HepG2 (cell line): ENCODE measurements at regions not wholly inside any gene's neighbourhood (a gene's known extent, or its start where the extent isn't known, plus 50 kb on each side); places are given as distances from the start of the nearest gene placed in this dataset.

Experiments used
- ATAD3A ChIP-seq: sonication (generic); formaldehyde crosslinking; IDR thresholded peaks from 2 replicates; pipeline ENCODE4 v1.4.0; 2020; ENCODE audit warnings: missing genetic modification reagents
- ZFP62 ChIP-seq: sonication (generic); formaldehyde crosslinking; IDR thresholded peaks from 2 replicates; pipeline ENCODE4 v1.4.0; 2020; ENCODE audit warnings: missing genetic modification reagents
- ZNF468 ChIP-seq: sonication (generic); formaldehyde crosslinking; IDR thresholded peaks from 2 replicates; pipeline ENCODE4 v1.8.0; 2022; ENCODE audit warnings: mild to moderate bottlenecking, moderate library complexity, missing genetic modification reagents
- ZNF572 ChIP-seq: sonication (generic); formaldehyde crosslinking; IDR thresholded peaks from 2 replicates; pipeline ENCODE4 v1.5.1; 2020; ENCODE audit warnings: mild to moderate bottlenecking, missing genetic modification reagents
- ZNF660 ChIP-seq: sonication (generic); formaldehyde crosslinking; IDR thresholded peaks from 2 replicates; pipeline ENCODE4 v1.5.1; 2020; ENCODE audit warnings: mild to moderate bottlenecking, low read depth, missing genetic modification reagents, borderline replicate concordance
- TF ChIP-seq, protein P1 (sequence below): IDR thresholded peaks from 2 replicates; pipeline ENCODE4 v1.6.1; 2016; ENCODE audit warnings: missing compliant biosample characterization, missing genetic modification reagents, borderline replicate concordance
- TF ChIP-seq, protein P2 (sequence below): sonication (generic); formaldehyde crosslinking; IDR thresholded peaks from 2 replicates; pipeline ENCODE4 v1.4.0; 2020; ENCODE audit warnings: missing genetic modification reagents, borderline replicate concordance
- TF ChIP-seq, protein P3 (sequence below): sonication (generic); formaldehyde crosslinking; IDR thresholded peaks from 2 replicates; pipeline ENCODE4 v1.4.0; 2020; ENCODE audit warnings: missing genetic modification reagents, borderline replicate concordance
- TF ChIP-seq, protein P4 (sequence below): sonication (generic); formaldehyde crosslinking; IDR thresholded peaks from 2 replicates; pipeline ENCODE4 v1.4.0; 2020; ENCODE audit warnings: mild to moderate bottlenecking, missing genetic modification reagents

DNA sequence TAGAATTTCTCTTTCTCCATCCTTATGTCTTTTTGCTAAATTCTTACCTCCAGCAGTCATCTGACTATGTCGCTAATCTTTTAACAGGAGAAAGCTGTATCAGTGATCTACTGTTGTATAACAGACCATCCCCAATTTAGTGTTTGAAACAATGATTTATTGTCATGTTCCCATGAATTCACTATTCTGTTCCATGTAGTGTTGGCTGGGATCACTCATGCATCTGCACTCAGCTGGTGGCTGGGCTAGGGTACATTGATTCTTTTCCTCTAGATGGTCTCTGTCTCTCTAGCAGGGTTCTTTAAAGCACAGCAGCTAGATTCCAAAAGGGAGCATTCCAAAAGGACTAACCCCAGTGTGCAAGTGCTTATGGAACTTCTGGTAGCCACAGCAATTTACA lies 184.2 kb upstream of the FANCL start (continued):
- TF ChIP-seq, protein P1, sequence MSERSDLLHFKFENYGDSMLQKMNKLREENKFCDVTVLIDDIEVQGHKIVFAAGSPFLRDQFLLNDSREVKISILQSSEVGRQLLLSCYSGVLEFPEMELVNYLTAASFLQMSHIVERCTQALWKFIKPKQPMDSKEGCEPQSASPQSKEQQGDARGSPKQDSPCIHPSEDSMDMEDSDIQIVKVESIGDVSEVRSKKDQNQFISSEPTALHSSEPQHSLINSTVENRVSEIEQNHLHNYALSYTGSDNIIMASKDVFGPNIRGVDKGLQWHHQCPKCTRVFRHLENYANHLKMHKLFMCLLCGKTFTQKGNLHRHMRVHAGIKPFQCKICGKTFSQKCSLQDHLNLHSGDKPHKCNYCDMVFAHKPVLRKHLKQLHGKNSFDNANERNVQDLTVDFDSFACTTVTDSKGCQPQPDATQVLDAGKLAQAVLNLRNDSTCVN (CRISPR knock-in tag), result no peak
- TF ChIP-seq ATAD3A (CRISPR knock-in tag) (no peak), ZNF660 (CRISPR knock-in tag) (no peak), ZNF572 (CRISPR knock-in tag) (no peak), ZFP62 (CRISPR knock-in tag) (no peak), ZNF468 (CRISPR knock-in tag) (no peak)
- TF ChIP-seq, protein P2, sequence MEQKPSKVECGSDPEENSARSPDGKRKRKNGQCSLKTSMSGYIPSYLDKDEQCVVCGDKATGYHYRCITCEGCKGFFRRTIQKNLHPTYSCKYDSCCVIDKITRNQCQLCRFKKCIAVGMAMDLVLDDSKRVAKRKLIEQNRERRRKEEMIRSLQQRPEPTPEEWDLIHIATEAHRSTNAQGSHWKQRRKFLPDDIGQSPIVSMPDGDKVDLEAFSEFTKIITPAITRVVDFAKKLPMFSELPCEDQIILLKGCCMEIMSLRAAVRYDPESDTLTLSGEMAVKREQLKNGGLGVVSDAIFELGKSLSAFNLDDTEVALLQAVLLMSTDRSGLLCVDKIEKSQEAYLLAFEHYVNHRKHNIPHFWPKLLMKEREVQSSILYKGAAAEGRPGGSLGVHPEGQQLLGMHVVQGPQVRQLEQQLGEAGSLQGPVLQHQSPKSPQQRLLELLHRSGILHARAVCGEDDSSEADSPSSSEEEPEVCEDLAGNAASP (CRISPR knock-in tag), result no peak
- TF ChIP-seq, protein P3, sequence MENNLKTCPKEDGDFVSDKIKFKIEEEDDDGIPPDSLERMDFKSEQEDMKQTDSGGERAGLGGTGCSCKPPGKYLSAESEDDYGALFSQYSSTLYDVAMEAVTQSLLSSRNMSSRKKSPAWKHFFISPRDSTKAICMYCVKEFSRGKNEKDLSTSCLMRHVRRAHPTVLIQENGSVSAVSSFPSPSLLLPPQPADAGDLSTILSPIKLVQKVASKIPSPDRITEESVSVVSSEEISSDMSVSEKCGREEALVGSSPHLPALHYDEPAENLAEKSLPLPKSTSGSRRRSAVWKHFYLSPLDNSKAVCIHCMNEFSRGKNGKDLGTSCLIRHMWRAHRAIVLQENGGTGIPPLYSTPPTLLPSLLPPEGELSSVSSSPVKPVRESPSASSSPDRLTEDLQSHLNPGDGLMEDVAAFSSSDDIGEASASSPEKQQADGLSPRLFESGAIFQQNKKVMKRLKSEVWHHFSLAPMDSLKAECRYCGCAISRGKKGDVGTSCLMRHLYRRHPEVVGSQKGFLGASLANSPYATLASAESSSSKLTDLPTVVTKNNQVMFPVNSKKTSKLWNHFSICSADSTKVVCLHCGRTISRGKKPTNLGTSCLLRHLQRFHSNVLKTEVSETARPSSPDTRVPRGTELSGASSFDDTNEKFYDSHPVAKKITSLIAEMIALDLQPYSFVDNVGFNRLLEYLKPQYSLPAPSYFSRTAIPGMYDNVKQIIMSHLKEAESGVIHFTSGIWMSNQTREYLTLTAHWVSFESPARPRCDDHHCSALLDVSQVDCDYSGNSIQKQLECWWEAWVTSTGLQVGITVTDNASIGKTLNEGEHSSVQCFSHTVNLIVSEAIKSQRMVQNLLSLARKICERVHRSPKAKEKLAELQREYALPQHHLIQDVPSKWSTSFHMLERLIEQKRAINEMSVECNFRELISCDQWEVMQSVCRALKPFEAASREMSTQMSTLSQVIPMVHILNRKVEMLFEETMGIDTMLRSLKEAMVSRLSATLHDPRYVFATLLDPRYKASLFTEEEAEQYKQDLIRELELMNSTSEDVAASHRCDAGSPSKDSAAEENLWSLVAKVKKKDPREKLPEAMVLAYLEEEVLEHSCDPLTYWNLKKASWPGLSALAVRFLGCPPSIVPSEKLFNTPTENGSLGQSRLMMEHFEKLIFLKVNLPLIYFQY (CRISPR knock-in tag), result no peak
- TF ChIP-seq, protein P4, sequence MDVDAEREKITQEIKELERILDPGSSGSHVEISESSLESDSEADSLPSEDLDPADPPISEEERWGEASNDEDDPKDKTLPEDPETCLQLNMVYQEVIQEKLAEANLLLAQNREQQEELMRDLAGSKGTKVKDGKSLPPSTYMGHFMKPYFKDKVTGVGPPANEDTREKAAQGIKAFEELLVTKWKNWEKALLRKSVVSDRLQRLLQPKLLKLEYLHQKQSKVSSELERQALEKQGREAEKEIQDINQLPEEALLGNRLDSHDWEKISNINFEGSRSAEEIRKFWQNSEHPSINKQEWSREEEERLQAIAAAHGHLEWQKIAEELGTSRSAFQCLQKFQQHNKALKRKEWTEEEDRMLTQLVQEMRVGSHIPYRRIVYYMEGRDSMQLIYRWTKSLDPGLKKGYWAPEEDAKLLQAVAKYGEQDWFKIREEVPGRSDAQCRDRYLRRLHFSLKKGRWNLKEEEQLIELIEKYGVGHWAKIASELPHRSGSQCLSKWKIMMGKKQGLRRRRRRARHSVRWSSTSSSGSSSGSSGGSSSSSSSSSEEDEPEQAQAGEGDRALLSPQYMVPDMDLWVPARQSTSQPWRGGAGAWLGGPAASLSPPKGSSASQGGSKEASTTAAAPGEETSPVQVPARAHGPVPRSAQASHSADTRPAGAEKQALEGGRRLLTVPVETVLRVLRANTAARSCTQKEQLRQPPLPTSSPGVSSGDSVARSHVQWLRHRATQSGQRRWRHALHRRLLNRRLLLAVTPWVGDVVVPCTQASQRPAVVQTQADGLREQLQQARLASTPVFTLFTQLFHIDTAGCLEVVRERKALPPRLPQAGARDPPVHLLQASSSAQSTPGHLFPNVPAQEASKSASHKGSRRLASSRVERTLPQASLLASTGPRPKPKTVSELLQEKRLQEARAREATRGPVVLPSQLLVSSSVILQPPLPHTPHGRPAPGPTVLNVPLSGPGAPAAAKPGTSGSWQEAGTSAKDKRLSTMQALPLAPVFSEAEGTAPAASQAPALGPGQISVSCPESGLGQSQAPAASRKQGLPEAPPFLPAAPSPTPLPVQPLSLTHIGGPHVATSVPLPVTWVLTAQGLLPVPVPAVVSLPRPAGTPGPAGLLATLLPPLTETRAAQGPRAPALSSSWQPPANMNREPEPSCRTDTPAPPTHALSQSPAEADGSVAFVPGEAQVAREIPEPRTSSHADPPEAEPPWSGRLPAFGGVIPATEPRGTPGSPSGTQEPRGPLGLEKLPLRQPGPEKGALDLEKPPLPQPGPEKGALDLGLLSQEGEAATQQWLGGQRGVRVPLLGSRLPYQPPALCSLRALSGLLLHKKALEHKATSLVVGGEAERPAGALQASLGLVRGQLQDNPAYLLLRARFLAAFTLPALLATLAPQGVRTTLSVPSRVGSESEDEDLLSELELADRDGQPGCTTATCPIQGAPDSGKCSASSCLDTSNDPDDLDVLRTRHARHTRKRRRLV (CRISPR knock-in tag), result no peak
